CD4-positive, alpha-beta T cell treated with Interleukin-4 for 4 hours (primary cell): ENCODE measurements at regions not wholly inside any gene's neighbourhood (a gene's known extent, or its start where the extent isn't known, plus 50 kb on each side); places are given as distances from the start of the nearest gene placed in this dataset.

ENCODE experiments used
- DNase-seq: peaks from one replicate; pipeline ENCODE4 v3.0.0-alpha.2; 2020

DNA sequence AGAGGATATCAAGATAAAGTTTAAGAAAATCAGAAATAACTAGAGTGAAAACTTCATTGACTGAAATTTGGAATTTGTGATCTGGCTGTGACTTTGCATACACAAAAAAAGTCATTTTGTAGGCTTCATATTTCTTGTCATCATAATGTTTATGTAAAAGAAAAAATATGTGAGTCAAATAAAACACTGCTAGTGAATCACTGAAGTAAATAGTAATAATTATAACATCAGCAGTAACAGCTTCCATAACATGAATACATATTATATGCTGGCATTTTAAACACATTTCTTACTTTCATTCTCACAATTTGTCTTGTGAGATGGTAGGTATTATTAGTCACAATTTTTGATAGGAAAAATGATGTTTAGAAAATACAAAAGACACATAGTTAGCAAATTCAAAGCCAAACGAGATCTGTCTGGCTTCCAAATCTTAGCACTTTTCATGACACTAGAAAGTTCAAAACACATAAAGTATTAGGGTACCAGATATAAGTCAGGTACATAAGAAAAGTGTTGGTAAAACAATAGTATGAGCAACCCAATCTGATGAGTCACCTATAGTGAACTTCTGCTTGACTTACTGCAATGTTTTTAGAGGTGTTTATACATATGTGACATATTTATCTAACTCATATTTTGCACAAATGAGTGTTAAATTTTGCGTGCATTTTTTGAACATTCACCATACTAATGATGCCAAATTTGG lies 241.0 kb upstream of the SNX7 start:
- no peak for DNase-seq

DNA sequence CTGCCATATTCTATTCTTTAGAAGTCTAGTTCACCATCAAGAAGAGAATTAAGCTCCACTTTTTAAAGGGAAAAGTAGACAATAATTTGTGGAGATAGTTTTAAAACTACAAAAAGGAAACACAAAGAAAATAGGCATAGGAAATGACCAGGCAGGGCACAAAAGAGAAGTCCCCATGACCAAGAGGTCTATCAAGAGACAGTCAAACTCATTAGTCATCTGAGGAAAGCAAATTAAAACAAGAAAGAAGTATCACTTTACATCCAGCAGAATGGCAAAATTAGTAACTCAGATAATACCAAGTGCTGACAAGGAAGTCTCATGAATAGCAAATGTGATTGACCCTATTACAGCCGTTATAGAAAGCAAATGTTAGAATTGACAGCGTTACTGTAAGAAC lies 243.7 kb upstream of the SNX7 start:
- no peak for DNase-seq

DNA sequence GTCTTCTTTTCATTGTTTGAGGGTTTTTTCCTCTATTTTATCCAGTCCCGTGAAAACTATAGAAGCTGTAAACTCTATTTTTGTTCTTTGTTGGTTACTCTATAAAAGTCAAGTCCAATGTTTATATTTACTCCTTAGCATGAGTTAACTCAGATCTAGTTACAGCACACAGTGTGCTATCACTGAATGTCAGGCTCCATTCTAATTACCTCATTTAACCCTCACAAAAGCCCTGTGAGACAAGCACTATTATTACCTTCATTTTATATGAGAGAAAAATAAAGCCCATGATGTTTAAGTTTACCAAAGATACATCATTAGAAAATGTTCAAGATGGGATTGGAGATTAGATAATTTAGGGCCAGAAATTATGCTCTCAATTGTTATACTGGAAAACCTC lies 251.4 kb upstream of the SNX7 start:
- DNase-seq = no peak

DNA sequence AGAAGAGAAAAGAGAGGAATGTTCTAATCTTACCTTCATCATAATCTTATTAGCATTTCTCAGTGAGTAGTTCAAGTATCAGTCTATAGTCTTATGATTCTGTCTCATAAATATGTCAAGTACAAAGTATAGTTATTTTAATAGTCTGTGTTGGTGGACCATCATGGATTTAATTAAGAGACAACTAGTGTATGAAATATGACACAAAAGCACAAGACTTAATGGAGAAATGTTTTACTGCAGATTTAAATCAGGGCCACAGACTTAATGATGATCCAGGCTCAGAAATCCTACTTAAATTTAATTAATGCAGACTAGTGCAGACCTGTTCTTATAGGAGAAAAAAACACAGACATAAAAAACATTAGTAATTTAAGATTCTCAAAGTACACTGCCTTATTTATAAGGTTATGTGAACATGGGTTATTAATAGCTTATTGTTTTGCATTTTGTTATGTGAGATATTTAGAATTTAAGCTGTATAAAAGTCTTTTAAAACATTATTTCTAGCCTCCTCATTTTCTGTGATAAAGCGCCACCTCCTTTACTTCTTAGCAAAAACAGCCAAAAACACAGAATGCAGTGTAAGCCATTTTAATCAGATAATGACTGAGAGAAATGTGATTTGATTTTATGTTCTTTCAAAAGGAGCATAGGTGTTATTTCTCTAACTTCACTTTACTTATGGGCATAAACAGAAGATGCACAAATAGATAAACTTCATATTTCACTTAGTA lies 255.0 kb upstream of the SNX7 start:
- DNase-seq = no peak

DNA sequence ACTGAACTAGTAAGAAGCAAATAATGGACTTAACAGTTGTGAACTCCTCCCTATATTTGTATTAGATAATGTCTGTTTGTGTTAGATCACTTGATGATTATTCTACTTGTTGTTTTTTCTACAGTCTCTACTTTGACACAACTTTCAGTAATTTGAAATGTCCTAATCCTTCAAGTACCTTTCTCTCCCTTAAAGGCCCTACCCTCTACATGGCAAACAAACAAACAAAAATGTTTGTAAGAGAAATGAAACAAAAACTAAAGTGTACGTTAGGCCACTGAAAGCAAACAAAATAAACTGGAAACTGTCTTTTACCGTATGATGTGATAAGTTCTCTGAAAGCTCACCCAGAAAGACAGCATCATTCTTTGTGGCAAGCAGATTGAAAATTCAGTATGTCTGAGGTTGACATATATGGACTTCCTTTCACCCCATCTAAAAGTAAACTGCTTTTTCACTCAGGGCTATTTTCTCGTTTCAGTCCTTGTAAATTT lies 255.9 kb upstream of the SNX7 start:
- DNase-seq = peak; percentile 24

DNA sequence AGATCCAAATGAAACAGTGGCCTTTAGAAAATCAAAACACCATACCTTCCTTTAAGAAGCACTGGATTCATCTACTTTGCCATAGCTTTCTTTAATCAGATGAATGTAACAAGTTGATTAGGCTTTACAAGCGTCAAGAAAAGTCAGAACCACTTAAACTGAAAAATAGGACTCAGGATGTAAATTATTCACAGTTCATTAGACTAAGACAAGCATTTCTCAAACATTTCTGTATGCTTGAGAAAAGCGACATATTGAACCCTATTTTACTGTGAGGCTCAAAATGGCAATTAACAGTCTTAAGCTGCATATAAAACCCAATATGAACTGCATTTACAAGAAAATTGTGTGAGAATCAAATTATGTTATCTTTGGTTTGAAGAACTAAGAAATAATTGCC lies 256.7 kb upstream of the SNX7 start:
- DNase-seq = no peak

DNA sequence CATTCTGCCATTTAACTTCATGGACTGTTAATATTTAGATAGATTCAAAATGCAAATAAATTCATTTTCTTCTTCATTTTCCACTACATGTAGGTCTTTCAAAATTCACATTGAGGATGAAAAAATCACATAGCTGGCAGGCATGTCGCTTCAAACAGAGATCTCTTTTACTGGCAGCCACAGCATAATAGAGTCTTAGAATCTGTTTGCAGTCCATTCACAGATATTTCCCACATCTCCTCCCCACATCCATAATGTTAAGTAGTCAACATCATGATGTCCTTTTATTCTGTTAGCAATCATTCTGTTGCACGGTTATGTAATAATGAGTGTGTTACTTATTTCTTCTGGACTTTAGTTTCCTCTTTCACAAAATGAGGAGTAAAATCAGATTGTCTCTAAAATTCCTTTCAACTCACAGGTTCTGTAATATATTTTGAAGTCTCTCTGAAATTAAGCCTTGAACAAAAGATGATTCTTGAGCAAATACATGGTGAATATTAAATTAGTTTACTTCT lies 257.5 kb upstream of the SNX7 start:
- DNase-seq = no peak

DNA sequence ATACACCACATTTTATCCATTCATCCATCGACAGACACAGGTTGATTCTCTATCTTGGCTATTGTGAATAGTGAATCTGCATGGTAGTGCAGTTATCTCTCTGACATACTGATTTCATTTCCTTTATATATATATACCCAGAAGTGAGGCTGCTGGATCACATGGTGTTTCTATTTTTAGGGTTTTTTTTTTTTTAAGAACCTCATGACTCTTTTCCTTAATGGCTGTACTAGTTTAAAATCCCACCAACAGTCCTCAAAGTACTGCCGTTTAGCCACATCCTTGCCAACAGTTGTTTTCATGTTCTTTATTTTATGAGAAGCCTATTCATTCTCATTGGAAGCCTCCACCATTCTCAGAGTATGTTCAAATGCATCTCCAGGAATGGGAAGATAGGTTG lies 258.7 kb upstream of the SNX7 start:
- DNase-seq = no peak

DNA sequence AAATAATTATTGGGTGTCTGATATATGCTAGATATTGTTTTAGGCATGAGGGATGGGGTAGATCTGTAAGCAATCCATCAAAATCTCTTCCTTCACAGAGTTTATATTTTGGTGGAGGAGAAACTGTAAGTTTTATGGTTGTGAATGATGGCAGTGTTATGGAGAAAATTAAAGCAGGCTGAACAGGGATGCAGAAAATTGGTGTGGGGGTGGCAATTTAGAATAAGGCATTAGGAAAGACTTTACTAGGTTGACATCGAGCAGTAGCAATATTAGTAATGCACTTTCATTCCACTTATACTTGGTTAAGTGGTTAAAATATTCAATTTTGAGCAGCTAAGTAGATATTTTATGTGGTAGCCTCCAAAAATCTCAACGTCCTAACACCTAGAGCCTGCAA lies 261.1 kb upstream of the SNX7 start:
- DNase-seq = no peak

DNA sequence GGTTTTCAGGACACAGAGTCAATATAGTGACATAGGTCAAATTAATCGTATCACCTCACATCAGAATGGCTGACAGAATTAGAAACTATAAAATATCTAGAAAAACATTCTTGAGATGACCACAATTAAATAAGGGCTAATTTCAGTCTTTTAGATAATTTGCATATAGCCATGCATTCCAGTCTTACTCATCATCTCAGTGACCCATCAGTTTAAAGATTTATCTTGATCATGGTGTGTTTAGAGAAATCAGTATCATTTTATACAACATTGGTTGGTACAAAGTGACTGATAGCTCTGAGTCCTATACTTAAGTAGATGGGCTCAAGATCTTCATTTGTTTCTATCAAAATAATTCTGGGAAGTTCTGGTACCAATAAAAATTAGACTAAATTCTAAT lies 262.3 kb upstream of the SNX7 start:
- DNase-seq = no peak

DNA sequence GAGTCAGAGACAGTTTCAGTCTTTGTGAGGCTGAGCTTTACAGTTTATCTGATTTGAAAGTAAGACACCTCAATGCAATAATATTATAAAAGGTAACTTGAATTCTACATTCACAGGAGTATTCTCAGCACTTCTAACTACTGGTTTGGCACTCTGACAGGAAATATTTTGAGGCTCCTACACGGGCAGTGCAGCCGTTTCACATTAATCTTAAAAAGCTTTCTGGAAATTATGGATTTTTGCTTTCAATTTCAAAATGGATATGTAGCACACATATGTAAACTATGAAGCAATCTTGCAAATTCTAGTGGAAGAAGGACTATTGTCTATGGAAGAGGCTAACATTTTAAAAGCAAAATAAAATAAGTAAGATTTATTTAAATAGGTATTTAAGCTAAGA lies 262.9 kb upstream of the SNX7 start:
- no peak for DNase-seq

DNA sequence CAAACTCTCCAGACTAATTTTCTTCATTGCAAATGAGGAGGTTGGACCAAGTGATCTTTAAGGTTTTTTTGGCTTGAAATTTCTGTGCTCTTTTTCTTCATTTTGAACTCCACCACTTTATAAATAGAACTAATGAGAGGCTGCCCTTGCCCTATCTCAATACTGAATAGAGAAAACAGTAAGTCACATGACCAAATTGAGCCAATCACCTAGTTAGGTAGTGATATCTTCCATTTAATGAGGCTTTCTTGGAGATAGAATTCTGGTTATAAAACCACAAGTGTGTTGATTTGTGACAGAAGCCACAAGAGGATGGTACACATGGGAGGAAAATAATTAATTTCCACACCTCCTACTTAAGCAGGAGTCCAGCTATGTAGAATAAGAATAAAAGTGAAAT lies 263.4 kb upstream of the SNX7 start:
- no peak for DNase-seq

DNA sequence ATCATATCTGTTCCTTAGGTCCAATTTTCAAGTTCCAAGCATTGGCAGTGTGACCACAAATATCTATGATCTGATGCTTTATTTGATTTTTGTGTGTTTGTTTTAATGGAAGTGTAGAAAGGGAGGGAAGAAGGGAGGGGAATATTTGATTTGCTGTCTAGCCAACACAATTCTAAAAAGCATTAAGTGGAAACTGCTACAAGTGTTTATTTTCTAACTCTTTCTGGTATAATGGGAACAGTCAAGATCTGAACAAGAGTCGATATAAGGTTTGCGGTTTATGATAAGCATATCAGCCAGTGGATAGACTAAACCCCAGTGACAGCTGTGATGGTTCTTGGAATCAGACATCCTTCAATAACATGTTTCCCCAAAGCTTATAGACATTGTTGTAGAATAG lies 267.8 kb upstream of the SNX7 start:
- DNase-seq = no peak

DNA sequence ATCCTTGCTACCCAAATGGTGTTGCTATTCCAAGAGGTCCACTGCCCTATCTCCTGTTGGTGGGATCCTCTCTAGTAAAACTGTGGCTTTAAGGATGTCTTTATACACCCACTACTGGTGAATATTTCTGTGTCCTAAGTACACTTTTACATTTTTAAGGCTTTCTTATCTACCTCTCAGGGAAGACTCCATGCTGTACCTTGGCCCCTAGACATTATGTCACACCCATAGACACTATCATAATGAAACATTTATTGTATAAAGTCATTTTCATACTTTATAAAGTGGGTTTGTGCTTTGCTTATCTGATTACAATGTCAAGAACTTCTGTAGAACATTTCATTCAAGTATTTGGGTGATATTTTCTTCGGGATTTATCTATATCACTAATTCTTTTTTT lies 270.3 kb upstream of the SNX7 start:
- no peak for DNase-seq

DNA sequence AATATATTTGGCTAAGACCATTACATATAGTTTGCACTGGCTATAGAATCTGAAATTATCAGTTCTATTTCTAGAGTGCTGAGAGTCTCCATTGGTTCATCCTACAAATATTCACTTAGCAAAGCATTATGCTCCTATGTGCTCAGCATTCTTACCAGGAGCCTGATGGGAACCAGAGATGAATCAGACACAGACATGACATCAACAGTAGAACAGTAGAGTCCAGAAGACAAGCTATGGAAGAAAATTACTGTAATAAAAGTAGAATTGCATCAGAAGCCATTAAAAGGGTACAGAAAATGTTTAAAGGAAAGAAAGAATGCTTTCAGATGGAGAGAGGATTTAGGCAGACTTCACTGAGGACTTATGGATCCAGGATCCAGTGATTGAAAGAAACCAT lies 271.7 kb upstream of the SNX7 start:
- DNase-seq = no peak

DNA sequence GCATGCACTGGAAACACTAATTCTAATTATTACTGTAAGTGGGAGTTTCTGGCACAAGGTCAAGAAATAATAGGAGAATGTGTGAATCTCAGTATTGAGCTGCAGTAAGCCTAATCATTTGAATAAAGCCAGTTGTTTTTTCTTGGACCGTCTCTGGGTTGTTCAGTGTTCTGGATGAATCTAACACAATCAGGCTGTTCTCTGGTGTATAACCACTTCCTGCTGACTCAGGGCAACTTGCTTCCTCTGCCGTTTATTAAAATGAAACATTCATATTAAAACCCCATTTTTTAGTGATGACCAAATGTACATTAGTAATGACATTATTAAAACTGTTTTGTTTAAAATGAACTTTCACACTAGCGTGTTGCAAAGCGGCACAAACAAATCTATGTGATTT lies 273.1 kb upstream of the SNX7 start:
- peak; percentile 67 for DNase-seq

DNA sequence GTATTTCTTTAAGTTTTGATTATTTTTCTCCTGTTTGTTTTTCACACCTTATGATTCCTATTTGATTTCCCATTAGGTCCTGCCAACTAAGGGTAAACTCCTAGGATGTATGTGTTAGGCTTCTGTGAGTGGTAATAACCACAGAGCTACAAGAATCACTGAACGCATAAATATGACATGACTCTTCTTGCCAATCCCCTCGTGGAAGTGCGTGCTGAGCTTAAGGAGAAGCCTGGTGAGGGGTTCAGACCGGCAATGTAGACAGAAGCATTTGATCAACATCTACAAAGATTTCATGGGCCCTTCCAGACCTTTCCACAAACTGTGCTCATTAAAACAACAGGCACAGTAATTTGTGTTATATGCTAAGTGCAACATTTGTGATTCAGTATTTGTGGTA lies 273.8 kb upstream of the SNX7 start:
- DNase-seq = no peak

DNA sequence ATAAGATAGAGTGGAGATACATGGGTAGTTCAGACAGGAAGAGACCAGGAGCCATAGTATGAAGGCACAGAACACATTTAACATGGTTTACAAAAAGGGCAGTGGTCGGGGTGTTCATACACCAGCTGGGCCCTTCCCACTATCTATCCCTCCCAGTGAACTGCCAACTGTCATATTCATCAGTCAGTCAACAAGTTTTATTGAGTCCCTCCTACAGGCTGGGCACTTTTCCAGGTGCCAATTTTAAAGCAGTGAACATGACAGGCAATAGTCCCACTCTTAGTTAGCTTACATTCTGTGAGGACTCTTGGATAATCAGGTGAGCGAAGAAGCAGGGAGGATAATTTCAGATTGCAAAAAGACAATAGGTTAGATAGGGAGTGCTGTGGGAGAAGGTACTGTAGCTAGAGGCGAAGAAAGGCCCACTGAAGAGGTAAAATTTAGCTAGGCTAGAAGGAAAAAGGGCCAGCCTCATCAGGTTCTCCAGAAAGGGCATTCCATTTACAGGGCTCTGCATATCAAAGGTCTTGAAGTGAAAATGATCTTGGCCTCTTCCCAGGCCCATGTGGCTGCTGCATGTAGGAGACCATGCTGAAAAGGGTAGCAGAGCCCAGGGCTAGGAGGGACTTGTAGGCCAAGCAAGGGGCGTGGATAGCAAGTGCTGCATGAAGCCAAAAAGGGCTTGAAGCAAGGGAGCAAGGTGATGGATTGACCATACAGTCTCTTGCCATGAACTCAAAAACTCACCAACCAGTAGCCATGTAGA lies 274.7 kb upstream of the SNX7 start:
- no peak for DNase-seq

DNA sequence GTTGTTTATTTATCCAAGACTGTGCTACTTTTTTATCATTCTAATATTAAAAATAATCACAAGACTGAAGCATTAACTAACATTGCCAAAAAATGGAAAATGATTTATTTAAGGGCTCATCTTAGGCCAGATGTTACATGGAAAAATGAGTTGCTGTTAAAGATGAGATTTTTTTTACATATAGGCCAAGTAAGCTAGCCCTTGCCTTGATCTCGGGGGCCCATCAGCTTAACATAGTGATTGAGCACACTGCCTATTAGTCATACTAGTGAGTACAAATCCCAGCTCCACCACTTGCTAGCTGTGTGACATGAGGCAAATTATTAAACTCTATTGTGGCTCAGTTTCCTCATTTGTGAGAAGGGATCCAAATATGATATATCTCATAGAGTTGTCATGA lies 275.9 kb upstream of the SNX7 start:
- DNase-seq = no peak

DNA sequence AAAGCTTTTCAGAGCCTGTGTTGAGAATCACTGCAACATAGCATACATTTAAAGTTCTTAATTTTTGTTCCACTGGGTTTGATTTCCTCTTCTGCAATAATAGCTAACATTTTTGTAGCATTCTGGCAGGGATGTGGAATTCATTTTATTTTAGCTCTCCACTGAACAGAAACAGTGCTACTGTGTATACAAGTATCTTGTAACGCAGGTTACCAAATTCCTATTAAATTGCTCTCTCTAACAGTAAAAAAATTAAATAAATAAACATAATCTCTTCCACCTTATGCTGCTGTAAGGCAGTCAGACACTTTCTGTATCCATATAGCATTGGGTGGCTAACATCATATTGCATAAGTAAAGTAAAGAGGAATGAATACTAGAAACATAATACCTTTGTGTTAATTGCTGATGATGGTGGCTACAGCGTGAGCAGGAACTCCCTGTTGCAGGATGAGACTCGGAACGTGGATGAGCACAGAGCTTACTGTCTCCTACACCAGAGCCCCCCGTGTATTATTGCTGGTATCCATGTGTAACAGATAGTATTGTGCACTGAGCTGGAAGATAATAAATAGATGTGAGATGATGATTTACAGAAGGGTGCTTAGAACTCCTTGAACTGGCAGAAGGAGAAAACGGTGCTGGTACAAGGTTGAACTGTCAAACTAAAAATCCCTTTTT lies 276.9 kb upstream of the SNX7 start:
- DNase-seq = no peak

DNA sequence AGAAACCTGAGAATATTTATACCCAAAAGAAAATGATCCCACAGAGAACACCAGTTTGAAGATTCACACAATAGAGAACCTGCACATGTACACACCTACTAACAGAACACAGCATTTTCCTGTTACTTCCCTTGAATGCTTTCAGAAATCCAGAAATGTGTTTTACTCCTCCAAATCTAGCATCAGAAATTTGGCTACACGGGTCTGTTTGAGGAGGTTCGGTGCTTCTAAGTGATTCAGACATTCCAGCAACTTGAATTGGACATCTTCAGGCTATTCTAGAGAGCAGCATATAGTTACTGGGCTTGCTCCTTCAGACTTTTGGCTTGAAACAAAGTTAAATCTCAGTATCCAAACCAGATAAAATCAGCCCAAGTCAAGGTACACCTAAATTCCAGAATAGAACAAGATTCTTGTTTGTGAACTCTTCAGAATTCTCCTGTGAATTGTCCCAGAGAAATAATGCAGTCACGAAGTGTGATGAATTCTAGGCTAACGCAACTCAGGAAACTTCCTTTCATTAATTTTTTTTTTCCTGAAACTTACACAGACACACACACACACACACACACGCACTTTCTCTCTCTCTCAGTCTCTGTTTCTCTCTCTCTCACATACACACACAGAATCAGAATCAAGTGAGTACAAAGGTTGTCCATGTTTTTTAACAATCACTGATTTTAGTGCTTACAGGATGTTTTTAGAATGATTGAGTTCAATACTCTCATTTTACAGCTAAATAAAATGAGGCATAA lies 278.4 kb upstream of the SNX7 start:
- DNase-seq = no peak

DNA sequence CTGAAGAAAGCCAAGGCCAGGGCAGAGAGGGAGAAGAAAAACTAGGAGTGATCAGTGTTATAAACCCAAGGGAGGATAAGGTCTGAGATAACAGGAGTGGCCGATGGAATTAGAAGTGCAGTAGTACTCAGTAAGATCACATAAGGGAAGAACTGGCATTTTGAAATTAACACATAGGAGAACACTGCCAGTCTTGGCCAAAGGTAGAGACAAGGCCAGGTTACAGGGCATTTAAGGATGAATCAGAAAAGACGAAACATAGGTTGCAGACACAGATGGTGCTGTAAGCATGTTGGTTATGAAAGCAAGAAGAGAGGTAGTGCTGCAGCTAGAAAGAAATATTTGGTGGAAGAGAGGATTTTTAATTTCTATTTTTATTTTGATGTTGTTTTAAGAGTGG lies 278.9 kb upstream of the SNX7 start:
- DNase-seq = no peak
